SU-DHL-6 (cell line): ENCODE measurements at regions not wholly inside any gene's neighbourhood (a gene's known extent, or its start where the extent isn't known, plus 50 kb on each side); places are given as distances from the start of the nearest gene placed in this dataset.

Experiments used
- H2AFZ ChIP-seq: fragments of 200-600 bp; sonication (generic); 2 replicates; pipeline ENCODE4 v1.6.1; 2014; ENCODE audit warnings: low read depth, mild to moderate bottlenecking, moderate library complexity, mixed read lengths, antibody characterized with exemption, low read length; ENCODE audit not compliant: severe bottlenecking
- H3F3A ChIP-seq: fragments of 200-600 bp; shearing (Covaris generic); 2 replicates; pipeline ENCODE4 v1.6.0; 2016; ENCODE audit warnings: antibody characterized with exemption, mild to moderate bottlenecking; ENCODE audit not compliant: insufficient read depth
- H3K27ac ChIP-seq: fragments of 200-600 bp; sonication (generic); 2 replicates; pipeline ENCODE4 v1.5.1; 2016; ENCODE audit warnings: low read depth, mild to moderate bottlenecking, low read length, moderate library complexity, mixed read lengths
- H3K27me3 ChIP-seq: fragments of 200-600 bp; sonication (generic), shearing (Covaris generic); 2 replicates; pipeline ENCODE4 v1.6.0; 2014; ENCODE audit warnings: mild to moderate bottlenecking, low read length
- H3K36me3 ChIP-seq: fragments of 200-600 bp; sonication (generic); 2 replicates; pipeline ENCODE4 v1.6.1; 2014; ENCODE audit warnings: mild to moderate bottlenecking, low read length, mixed read lengths
- H3K4me2 ChIP-seq: fragments of 300-600, 200-600 bp; shearing (Covaris generic), sonication (generic); 2 replicates; pipeline ENCODE4 v1.6.0; 2014; ENCODE audit warnings: low read length, low read depth, mild to moderate bottlenecking; ENCODE audit not compliant: poor library complexity, severe bottlenecking
- H3K4me3 ChIP-seq: fragments of 200-600 bp; sonication (generic); 2 replicates; pipeline ENCODE4 v1.5.1; 2014; ENCODE audit warnings: antibody characterized with exemption, low read length, mild to moderate bottlenecking, mixed read lengths; ENCODE audit not compliant: insufficient read depth, poor library complexity, severe bottlenecking
- H3K79me2 ChIP-seq: fragments of 200-600 bp; sonication (generic); 2 replicates; pipeline ENCODE4 v1.6.1; 2014; ENCODE audit warnings: mild to moderate bottlenecking, low read length, moderate library complexity; ENCODE audit not compliant: insufficient read depth
- H3K9ac ChIP-seq: fragments of 200-600 bp; sonication (generic); 2 replicates; pipeline ENCODE4 v1.7.0; 2014; ENCODE audit warnings: mild to moderate bottlenecking, low read length
- H3K9me2 ChIP-seq: fragments of 200-600 bp; sonication (generic); replicated peaks from 2 replicates; pipeline ENCODE4 v1.6.1; 2014; ENCODE audit warnings: low read length; ENCODE audit not compliant: insufficient read depth
- H3K9me3 ChIP-seq: fragments of 200-600 bp; sonication (generic); 2 replicates; pipeline ENCODE4 v1.6.1; 2014; ENCODE audit warnings: low read length, mixed read lengths; ENCODE audit not compliant: insufficient read depth
- H4K20me1 ChIP-seq: fragments of 200-600 bp; sonication (generic); 2 replicates; pipeline ENCODE4 v1.6.1; 2014; ENCODE audit warnings: low read depth, mild to moderate bottlenecking, antibody characterized with exemption, low read length, moderate library complexity, mixed read lengths
- CTCF ChIP-seq: fragments of 200-600 bp; sonication (generic); IDR thresholded peaks from one replicate; pipeline ENCODE4 v1.5.1; 2017; ENCODE audit warnings: antibody characterized with exemption, mild to moderate bottlenecking, low read length, moderate library complexity; ENCODE audit not compliant: insufficient read depth, poor library complexity, severe bottlenecking
- EZH2phosphoT487 ChIP-seq: fragments of 200-600 bp; sonication (generic), shearing (Covaris generic); conservative IDR thresholded peaks from 2 replicates; pipeline ENCODE4 v1.6.1; 2018; ENCODE audit warnings: mild to moderate bottlenecking, antibody characterized with exemption, low read length, moderate library complexity, mixed read lengths

- Histone ChIP-seq H3K9me2 (no peaks in the 10 kb centered on the region), H3K27me3 (no peaks in the 10 kb centered on the region), H3F3A (no peaks in the 10 kb centered on the region), H3K36me3 (no peaks in the 10 kb centered on the region), H3K9me3 (no peaks in the 10 kb centered on the region), H3K4me3 (no peak overlapping the region), H4K20me1 (no peaks in the 10 kb centered on the region), H3K9ac (no peak overlapping the region), H3K27ac (no peak overlapping the region), H2AFZ (no peak overlapping the region), H3K79me2 (no peaks in the 10 kb centered on the region), H3K4me2 (no peak overlapping the region)
- TF ChIP-seq EZH2phosphoT487, result no peak
- TF ChIP-seq CTCF, result no peak
Observed at GRCh38 chr5:133807348-133807747, 161.1 kb downstream of the C5orf15 start.

DNA sequence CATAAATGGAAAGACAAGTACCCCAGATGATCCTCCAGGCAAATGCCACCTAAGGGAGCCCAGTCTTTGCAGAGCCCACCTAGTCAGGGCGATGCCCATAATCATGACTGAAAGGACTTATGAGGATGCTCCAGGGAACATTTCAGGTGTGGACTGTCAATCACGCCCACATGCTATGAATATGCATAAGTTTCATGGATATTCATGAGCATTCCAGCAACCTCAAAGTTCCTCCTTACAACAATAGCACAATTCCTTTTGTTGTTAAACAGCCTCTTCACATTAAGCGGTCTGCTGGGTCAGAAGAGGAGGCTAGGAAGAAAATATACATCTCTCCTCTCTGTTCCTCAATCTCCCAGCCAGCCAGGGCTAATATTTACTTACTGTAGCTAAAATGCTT is 161.6 kb downstream of the C5orf15 start:
- TF ChIP-seq CTCF (no peak), EZH2phosphoT487 (no peak)
- no peaks in the 10 kb centered on the region for H3K9me2 ChIP-seq
- H3K27ac ChIP-seq, result no peak overlapping the region
- no peak overlapping the region for H3K9ac ChIP-seq
- H2AFZ ChIP-seq, result no peak overlapping the region
- H3K36me3 ChIP-seq, result no peaks in the 10 kb centered on the region
- no peak overlapping the region for H3K4me2 ChIP-seq
- no peaks in the 10 kb centered on the region for H3K9me3 ChIP-seq
- H3K27me3 ChIP-seq, result no peaks in the 10 kb centered on the region
- H3K79me2 ChIP-seq, result no peaks in the 10 kb centered on the region
- no peak overlapping the region for H3K4me3 ChIP-seq
- H4K20me1 ChIP-seq, result no peaks in the 10 kb centered on the region
- H3F3A ChIP-seq, result no peaks in the 10 kb centered on the region

DNA sequence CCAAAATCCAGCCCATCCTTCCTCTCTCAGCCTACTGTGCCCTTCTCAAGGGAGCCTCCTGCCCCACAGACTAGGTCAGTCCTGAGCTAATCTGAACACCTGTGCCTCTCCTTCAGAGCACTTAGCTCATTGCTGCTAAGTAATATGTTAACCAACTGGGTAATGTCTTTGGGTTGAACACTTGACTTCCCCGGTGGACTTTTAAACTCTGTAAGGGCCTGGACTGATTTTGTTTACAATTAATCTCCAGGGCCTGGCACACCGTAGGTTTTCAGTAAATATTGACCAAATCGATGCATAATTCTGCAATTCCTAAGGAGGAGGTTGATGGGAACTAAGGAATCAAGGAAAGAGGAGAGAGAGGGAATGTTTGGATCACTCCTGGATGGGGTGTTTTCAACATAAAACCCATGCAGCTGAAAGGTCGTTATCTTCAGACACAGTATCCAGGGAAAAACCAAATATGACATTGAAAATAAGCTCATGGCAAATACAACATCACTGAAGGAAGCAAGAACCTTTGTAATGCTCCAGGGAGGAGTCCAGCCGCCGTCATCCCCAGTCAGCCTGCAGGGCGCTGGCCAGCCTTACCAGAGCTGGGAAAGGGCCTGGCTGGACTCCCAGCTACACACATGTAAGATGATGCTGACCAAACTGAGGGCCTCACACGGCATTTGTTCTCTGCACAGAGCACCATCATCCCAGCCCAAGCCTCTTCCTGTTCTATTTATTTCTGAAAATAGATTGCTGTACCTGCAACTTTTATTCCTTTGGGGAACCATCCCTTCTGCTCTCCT is 166.3 kb downstream of the C5orf15 start:
- no peaks in the 10 kb centered on the region for H3K79me2 ChIP-seq
- no peaks in the 10 kb centered on the region for H3K27me3 ChIP-seq
- no peak overlapping the region for H3K4me3 ChIP-seq
- H3F3A ChIP-seq, result no peaks in the 10 kb centered on the region
- no peak overlapping the region for H3K27ac ChIP-seq
- no peak overlapping the region for H3K4me2 ChIP-seq
- H3K9me2 ChIP-seq, result no peaks in the 10 kb centered on the region
- no peaks in the 10 kb centered on the region for H3K36me3 ChIP-seq
- no peaks in the 10 kb centered on the region for H4K20me1 ChIP-seq
- no peak for TF ChIP-seq CTCF
- TF ChIP-seq EZH2phosphoT487, result no peak
- H2AFZ ChIP-seq, result no peak overlapping the region
- no peaks in the 10 kb centered on the region for H3K9me3 ChIP-seq
- H3K9ac ChIP-seq, result no peak overlapping the region
